HG03342 (cell line): ENCODE measurements at regions not wholly inside any gene's neighbourhood (a gene's known extent, or its start where the extent isn't known, plus 50 kb on each side); places are given as distances from the start of the nearest gene placed in this dataset.

Source experiments
- ATAC-seq: cut with Tn5 transposase; IDR thresholded peaks from one replicate; pipeline ENCODE4 v1.9.1; 2021; ENCODE audit warnings: mild to moderate bottlenecking, moderate library complexity; ENCODE audit not compliant: unreplicated experiment

- no peak for ATAC-seq
These were observed 50.9 kb upstream of the ATL2 start for GRCh38 chr2:38427936-38428335.

- no peak for ATAC-seq
These were observed 50.0 kb upstream of the ATL2 start for GRCh38 chr2:38427054-38427453.
